Effector memory CD4-positive, alpha-beta T cell (primary cell): ENCODE measurements at regions not wholly inside any gene's neighbourhood (a gene's known extent, or its start where the extent isn't known, plus 50 kb on each side); places are given as distances from the start of the nearest gene placed in this dataset.

Experiments
- DNase-seq, 3 donors: peaks; one replicate each; pipeline ENCODE4 v3.0.0-alpha.2; 2020
- H3K27ac ChIP-seq: 2 replicates; pipeline ENCODE4 v1.7.0; 2013; ENCODE audit warnings: mild to moderate bottlenecking, low read length, moderate library complexity; ENCODE audit not compliant: insufficient read depth, poor library complexity, severe bottlenecking
- H3K27me3 ChIP-seq: replicated peaks from 2 replicates; pipeline ENCODE4 v1.7.0; 2013; ENCODE audit warnings: mild to moderate bottlenecking, low read length; ENCODE audit not compliant: insufficient read depth, control insufficient read depth, poor library complexity, severe bottlenecking
- H3K36me3 ChIP-seq: 2 replicates; pipeline ENCODE4 v1.7.0; 2013; ENCODE audit warnings: mild to moderate bottlenecking, low read length, moderate library complexity; ENCODE audit not compliant: control insufficient read depth, insufficient read depth
- H3K4me1 ChIP-seq: 2 replicates; pipeline ENCODE4 v1.7.0; 2013; ENCODE audit warnings: low read length, mild to moderate bottlenecking; ENCODE audit not compliant: control insufficient read depth, insufficient read depth, poor library complexity, severe bottlenecking
- H3K4me3 ChIP-seq: 2 replicates; pipeline ENCODE4 v1.7.0; 2013; ENCODE audit warnings: low read length, low read depth, mild to moderate bottlenecking; ENCODE audit not compliant: insufficient read depth, poor library complexity, severe bottlenecking
- H3K9me3 ChIP-seq: 2 replicates; pipeline ENCODE4 v1.7.0; 2013; ENCODE audit warnings: mild to moderate bottlenecking, low read length, moderate library complexity; ENCODE audit not compliant: control insufficient read depth

DNA sequence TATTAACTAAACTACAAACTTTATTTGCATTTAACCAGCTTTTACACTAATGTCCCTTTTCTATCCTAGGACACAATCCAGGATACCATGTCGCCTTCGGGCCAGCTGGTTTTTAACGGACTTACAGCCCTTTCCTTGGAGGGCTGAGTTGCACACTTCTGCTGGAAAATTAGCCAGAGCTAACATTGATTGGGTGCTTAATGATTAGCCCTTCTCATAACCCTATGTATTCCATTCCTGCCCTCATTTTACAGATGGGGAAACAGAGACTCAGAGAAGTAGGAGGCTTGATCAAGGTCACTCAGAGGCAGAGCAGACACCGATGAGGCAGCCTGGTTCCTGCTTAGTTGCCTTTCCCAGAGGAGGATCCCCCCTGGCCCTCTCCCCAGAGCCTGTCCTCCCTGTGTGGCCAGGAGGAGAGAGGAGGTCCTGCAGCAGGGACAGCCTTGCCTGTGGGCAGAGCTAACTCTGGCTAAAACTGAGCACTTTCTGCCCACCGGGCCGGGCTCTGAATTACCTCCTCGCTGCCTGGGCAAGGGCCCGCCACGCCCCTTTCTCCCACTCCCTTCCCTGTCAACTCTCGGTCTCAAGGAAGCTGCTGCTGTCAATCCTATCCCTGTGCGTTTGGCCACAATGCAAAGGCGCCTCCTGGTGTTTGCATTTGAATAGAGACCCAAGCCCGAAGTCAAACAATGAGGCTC, 59.6 kb upstream of the PAX6 start:
- no peak overlapping the region for H3K4me3 ChIP-seq

DNA sequence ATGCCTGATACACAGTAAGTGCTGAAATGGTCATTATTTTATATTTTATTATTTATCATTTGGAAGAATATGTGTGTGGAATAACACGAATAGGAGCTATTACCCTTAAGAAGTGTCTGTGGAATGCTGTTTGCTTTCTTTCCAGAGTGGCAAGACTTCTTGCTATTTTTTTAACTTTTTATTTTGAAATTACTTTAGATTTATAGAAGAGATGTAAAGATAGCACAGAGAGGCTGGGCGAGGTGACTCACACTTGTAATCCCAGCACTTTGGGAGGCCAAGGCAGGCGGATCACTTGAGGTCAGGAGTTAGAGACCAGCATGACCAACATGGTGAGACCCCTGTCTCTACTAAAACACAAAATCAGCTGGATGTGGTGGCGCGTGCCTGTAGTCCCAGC, 58.9 kb upstream of the PAX6 start:
- peaks cover 9% of the 10 kb centered on the region for H3K27me3 ChIP-seq
- no peaks in the 10 kb centered on the region for H3K36me3 ChIP-seq
- no peaks in the 10 kb centered on the region for H3K4me1 ChIP-seq
- H3K9me3 ChIP-seq, result no peaks in the 10 kb centered on the region
- DNase-seq, result no peak
- H3K4me3 ChIP-seq, result no peak overlapping the region
- no peak overlapping the region for H3K27ac ChIP-seq

More for the DNA sequence above, 59.6 kb upstream of the PAX6 start:
- Histone ChIP-seq H3K4me1 (no peaks in the 10 kb centered on the region), H3K27me3 (peaks cover 9% of the 10 kb centered on the region), H3K9me3 (no peaks in the 10 kb centered on the region), H3K27ac (no peak overlapping the region), H3K36me3 (no peaks in the 10 kb centered on the region)
- DNase-seq, result no peak

DNA sequence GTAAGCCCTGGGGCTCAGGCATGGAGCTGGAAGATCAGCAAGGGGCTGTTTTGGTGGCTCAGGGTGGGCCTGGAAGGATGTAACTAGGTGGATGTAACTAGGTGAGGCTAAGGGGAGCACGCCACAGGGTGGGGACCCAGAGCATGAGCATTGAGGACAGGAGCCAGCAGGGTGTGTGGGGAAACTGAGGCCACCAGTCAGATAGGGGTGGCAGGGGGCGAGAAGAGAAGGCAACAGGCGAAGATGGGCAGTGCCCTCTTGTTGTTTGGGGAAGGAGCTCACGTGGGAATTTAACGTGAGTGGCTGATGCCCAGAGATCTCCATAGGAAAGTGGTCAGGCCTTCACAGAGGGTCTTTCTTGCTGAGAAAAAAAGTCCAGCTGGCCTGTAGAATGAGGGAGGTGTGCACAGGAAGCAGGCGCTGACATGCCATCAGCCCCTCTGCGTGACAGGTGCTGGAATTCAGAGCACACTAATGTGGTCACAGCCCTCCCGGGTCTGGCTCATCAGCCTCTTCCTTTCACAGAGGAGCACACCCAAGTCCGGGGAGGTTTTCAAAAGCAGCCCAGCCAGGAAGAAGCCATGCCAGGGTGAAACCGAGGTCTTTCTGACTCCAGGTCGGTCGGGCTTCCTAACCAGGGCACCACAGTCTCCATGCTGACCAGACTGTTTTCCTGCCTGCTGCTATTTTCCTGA, 54.6 kb upstream of the PAX6 start:
- Histone ChIP-seq H3K27me3 (no peaks in the 10 kb centered on the region), H3K4me1 (no peaks in the 10 kb centered on the region), H3K27ac (no peak overlapping the region), H3K4me3 (no peak overlapping the region), H3K36me3 (no peaks in the 10 kb centered on the region), H3K9me3 (no peaks in the 10 kb centered on the region)
- DNase-seq, result no peak

DNA sequence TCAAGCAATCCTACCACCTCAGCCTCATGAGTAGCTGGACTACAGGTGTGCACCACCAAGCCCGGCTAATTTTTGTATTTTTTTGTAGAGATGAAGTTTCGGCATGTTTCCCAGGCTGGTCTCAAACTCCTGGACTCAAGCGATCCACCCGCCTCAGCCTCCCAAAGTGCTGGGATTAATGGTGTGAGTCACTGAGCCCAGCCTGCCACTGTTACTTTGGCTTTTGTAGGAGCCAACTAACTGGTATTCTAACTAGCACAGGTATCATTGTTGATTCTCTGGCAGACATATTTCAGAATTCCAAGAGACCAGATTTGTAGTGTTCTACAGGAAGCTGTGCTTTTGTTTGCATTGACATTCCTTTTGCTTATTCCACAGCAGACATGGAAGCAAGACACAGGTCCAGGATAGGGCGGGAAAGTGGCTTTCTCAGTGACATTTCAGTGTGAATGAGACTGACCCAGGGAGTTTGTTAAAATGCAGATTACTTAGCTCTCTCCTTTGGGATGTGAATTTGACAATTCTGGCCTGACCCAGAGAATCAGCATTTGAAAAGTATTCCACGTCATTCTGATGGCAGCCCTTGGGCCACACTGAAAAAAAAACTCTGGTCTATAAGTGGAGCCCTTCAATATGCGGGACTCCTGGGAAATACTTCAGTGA, 52.2 kb upstream of the PAX6 start:
- no peak for DNase-seq
- Histone ChIP-seq H3K27me3 (peaks cover 4% of the 10 kb centered on the region), H3K4me3 (no peak overlapping the region), H3K36me3 (no peaks in the 10 kb centered on the region), H3K27ac (no peak overlapping the region), H3K4me1 (no peaks in the 10 kb centered on the region), H3K9me3 (no peaks in the 10 kb centered on the region)

DNA sequence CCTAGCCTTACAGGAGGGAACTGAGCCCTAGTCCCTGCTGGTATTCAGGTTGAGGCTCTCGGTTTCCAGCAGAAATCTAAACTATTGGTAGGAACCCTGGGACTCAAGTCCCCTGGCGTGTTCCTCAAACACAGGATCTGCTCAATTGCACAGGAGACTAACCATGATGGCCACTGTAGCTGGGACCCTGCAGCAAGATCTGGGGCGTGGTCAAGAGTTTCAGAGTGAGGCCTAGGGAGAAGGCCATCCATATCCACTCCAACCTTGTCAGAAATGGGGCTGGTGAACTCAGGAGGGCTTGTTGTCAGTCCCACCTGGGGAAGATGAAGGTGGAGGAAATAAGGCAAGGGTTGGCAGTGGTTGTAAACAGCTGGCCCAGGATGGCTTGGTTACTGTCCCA, 49.9 kb upstream of the PAX6 start:
- Histone ChIP-seq H3K9me3 (no peaks in the 10 kb centered on the region), H3K36me3 (no peaks in the 10 kb centered on the region), H3K4me3 (no peak overlapping the region), H3K4me1 (no peaks in the 10 kb centered on the region), H3K27ac (no peak overlapping the region), H3K27me3 (peaks cover 4% of the 10 kb centered on the region)
- no peak for DNase-seq
